Gastroesophageal sphincter (tissue), 3 donors: ENCODE measurements at regions not wholly inside any gene's neighbourhood (a gene's known extent, or its start where the extent isn't known, plus 50 kb on each side); places are given as distances from the start of the nearest gene placed in this dataset.

Experiments
- CTCF ChIP-seq, 4 experiments: fragments of 200-600 bp in 2 of 4; fragments of 450-650 bp in 2 of 4; sonication (generic) in 1 of 4; IDR thresholded peaks; one replicate each; pipeline ENCODE4 v1.5.1; 2017 to 2019; ENCODE audit warnings: antibody characterized with exemption in 4 of 4, mild to moderate bottlenecking in 2 of 4, moderate library complexity in 2 of 4
- POLR2A ChIP-seq, 2 donors: fragments of 450-650 bp; IDR thresholded peaks; one replicate each; pipeline ENCODE4 v1.6.1; 2017; ENCODE audit warnings: antibody characterized with exemption in 2 of 2, mild to moderate bottlenecking in 2 of 2, moderate library complexity in 1 of 2
- POLR2AphosphoS5 ChIP-seq: sonication (generic); formaldehyde crosslinking; IDR thresholded peaks from one replicate; pipeline ENCODE4 v1.6.1; 2017; ENCODE audit warnings: antibody characterized with exemption

DNA sequence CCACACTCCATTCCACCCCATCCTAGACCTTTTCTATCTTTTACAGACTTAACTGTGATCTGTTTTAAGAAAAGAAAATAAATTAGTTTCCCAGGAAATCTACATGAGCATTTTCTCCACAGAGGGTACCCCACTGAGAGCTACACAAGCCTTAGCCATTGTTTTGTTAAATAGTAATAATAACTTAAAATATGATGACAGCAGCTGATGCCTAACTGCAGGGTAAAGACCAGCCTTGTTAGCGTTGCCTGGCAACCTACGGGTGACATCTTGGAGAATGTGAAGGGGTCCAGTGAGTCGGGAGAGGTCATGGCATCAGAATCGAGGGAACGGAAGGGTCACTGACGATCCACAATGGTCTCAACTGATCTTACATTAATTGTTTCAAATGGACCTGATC lies 233.2 kb upstream of the PBX1 start:
- TF ChIP-seq CTCF (IDR thresholded peaks at IDR 0.05), result no peak
- no peak for TF ChIP-seq POLR2A (IDR thresholded peaks at IDR 0.05)
- TF ChIP-seq POLR2AphosphoS5, result no peak
